ENCODE measurements at regions not wholly inside any gene's neighbourhood (a gene's known extent, or its start where the extent isn't known, plus 50 kb on each side); places are given as distances from the start of the nearest gene placed in this dataset.

- Histone ChIP-seq H3K79me2 (ENCODE audit: low read length) (no peaks in the 10 kb centered on the region), H2AFZ (ENCODE audit: low read length) (no peak overlapping the region), H3K4me3 (ENCODE audit: low read length) (no peak overlapping the region), H3K4me2 (ENCODE audit: low read length) (no peak overlapping the region), H3K36me3 (ENCODE audit: low read depth, low read length) (no peaks in the 10 kb centered on the region), H3F3A (ENCODE audit: low read length, unreplicated experiment) (no peaks in the 10 kb centered on the region), H3K9me2 (replicated peaks; ENCODE audit: low read length) (no peaks in the 10 kb centered on the region), H3K4me1 (ENCODE audit: insufficient read depth, low read length) (no peaks in the 10 kb centered on the region), H3K27me3 (ENCODE audit: low read length) (no peaks in the 10 kb centered on the region), H3K9ac (ENCODE audit: low read length) (no peak overlapping the region), H3K9me3 (ENCODE audit: low read length) (no peaks in the 10 kb centered on the region), H4K20me1 (ENCODE audit: low read length) (no peaks in the 10 kb centered on the region), H3K27ac (ENCODE audit: low read length) (no peak overlapping the region)
- ATAC-seq (no peak), DNase-seq (no peak)
- CTCF ChIA-PET, result no interaction called here
- BruUV-seq (replicated peaks), result no TSS peak
- TF ChIP-seq EZH2 (IDR thresholded peaks at IDR 0.05; ENCODE audit: low read length, unreplicated experiment), result no peak
- no peak for TF ChIP-seq EZH2phosphoT487 (IDR thresholded peaks at IDR 0.05; ENCODE audit: borderline replicate concordance, low read length)
- no peak for TF ChIP-seq CTCF (conservative IDR thresholded peaks at IDR 0.05; ENCODE audit: low read depth, low read length)
- POLR2A ChIA-PET (ENCODE audit: unreplicated experiment), result no interaction called here
- intact Hi-C loops (cut with micrococcal nuclease), result no loop called here
Observed at GRCh38 chr16:60991886-60992285, 1044.4 kb downstream of the CDH8 start.

GRCh38 chr16:60989592-60989991 is 1046.6 kb downstream of the CDH8 start:
- POLR2A ChIA-PET (ENCODE audit: unreplicated experiment), result no interaction called here
- H3K4me3 ChIP-seq (ENCODE audit: low read length), result no peak overlapping the region
- no peaks in the 10 kb centered on the region for H3K79me2 ChIP-seq (ENCODE audit: low read length)
- TF ChIP-seq CTCF (conservative IDR thresholded peaks at IDR 0.05; ENCODE audit: low read depth, low read length) (no peak), EZH2 (IDR thresholded peaks at IDR 0.05; ENCODE audit: low read length, unreplicated experiment) (no peak), EZH2phosphoT487 (IDR thresholded peaks at IDR 0.05; ENCODE audit: borderline replicate concordance, low read length) (no peak)
- no peak overlapping the region for H3K4me2 ChIP-seq (ENCODE audit: low read length)
- no peak for ATAC-seq
- intact Hi-C loops (cut with micrococcal nuclease), result no loop called here
- no peak overlapping the region for H2AFZ ChIP-seq (ENCODE audit: low read length)
- H3K9me3 ChIP-seq (ENCODE audit: low read length), result no peaks in the 10 kb centered on the region
- H3F3A ChIP-seq (ENCODE audit: low read length, unreplicated experiment), result no peaks in the 10 kb centered on the region
- no peaks in the 10 kb centered on the region for H3K27me3 ChIP-seq (ENCODE audit: low read length)
- H4K20me1 ChIP-seq (ENCODE audit: low read length), result no peaks in the 10 kb centered on the region
- CTCF ChIA-PET, result no interaction called here
- no peaks in the 10 kb centered on the region for H3K36me3 ChIP-seq (ENCODE audit: low read depth, low read length)
- H3K4me1 ChIP-seq (ENCODE audit: insufficient read depth, low read length), result no peaks in the 10 kb centered on the region
- no peaks in the 10 kb centered on the region for H3K9me2 ChIP-seq (replicated peaks; ENCODE audit: low read length)
- BruUV-seq (replicated peaks), result no TSS peak
- H3K27ac ChIP-seq (ENCODE audit: low read length), result no peak overlapping the region
- no peak for DNase-seq
- no peak overlapping the region for H3K9ac ChIP-seq (ENCODE audit: low read length)

- H3K4me1 ChIP-seq (ENCODE audit: insufficient read depth, low read length), result no peaks in the 10 kb centered on the region
- POLR2A ChIA-PET (ENCODE audit: unreplicated experiment), result no interaction called here
- no peaks in the 10 kb centered on the region for H3F3A ChIP-seq (ENCODE audit: low read length, unreplicated experiment)
- no peaks in the 10 kb centered on the region for H3K36me3 ChIP-seq (ENCODE audit: low read depth, low read length)
- H3K9me3 ChIP-seq (ENCODE audit: low read length), result no peaks in the 10 kb centered on the region
- no peak overlapping the region for H3K4me3 ChIP-seq (ENCODE audit: low read length)
- H3K9ac ChIP-seq (ENCODE audit: low read length), result no peak overlapping the region
- ATAC-seq (no peak), DNase-seq (no peak)
- no peak overlapping the region for H3K4me2 ChIP-seq (ENCODE audit: low read length)
- BruUV-seq (replicated peaks), result no TSS peak
- no peaks in the 10 kb centered on the region for H3K27me3 ChIP-seq (ENCODE audit: low read length)
- intact Hi-C loops (cut with micrococcal nuclease), result no loop called here
- no peak overlapping the region for H3K27ac ChIP-seq (ENCODE audit: low read length)
- CTCF ChIA-PET, result no interaction called here
- H3K79me2 ChIP-seq (ENCODE audit: low read length), result no peaks in the 10 kb centered on the region
- no peaks in the 10 kb centered on the region for H3K9me2 ChIP-seq (replicated peaks; ENCODE audit: low read length)
- TF ChIP-seq CTCF (conservative IDR thresholded peaks at IDR 0.05; ENCODE audit: low read depth, low read length), result no peak
- TF ChIP-seq EZH2phosphoT487 (IDR thresholded peaks at IDR 0.05; ENCODE audit: borderline replicate concordance, low read length), result no peak
- no peak for TF ChIP-seq EZH2 (IDR thresholded peaks at IDR 0.05; ENCODE audit: low read length, unreplicated experiment)
- no peak overlapping the region for H2AFZ ChIP-seq (ENCODE audit: low read length)
- H4K20me1 ChIP-seq (ENCODE audit: low read length), result no peaks in the 10 kb centered on the region
Observed at GRCh38 chr16:60979119-60979518, 1057.1 kb downstream of the CDH8 start.

All from PC-3 (cell line).